ENCODE measurements at regions not wholly inside any gene's neighbourhood (a gene's known extent, or its start where the extent isn't known, plus 50 kb on each side); places are given as distances from the start of the nearest gene placed in this dataset.

GRCh38 chr6:94511502-94512088 lies 1065.7 kb upstream of the MANEA start:
- DNase-seq, result no peak

GRCh38 chr6:94510877-94511276 lies 1066.5 kb upstream of the MANEA start:
- DNase-seq, result no peak

- DNase-seq, result no peak
These were observed 1075.8 kb upstream of the MANEA start for GRCh38 chr6:94501516-94501915.

GRCh38 chr6:94498099-94498498 lies 1078.7 kb upstream of the EPHA7 start:
- no peak for DNase-seq

GRCh38 chr6:94494500-94494899 lies 1075.1 kb upstream of the EPHA7 start:
- DNase-seq, result no peak

- no peak for DNase-seq
These were observed 1068.0 kb upstream of the EPHA7 start for GRCh38 chr6:94487371-94487770.

- peak; percentile 98 for DNase-seq
These were observed 1059.0 kb upstream of the EPHA7 start for GRCh38 chr6:94478133-94479005.

GRCh38 chr6:94468830-94469229 lies 1049.5 kb upstream of the EPHA7 start:
- no peak for DNase-seq

GRCh38 chr6:94464018-94464510 lies 1044.7 kb upstream of the EPHA7 start:
- DNase-seq, result no peak

- DNase-seq, result no peak
These were observed 1043.9 kb upstream of the EPHA7 start for GRCh38 chr6:94463306-94463705.

- no peak for DNase-seq
These were observed 1042.9 kb upstream of the EPHA7 start for GRCh38 chr6:94462231-94462630.

- no peak for DNase-seq
These were observed 1036.9 kb upstream of the EPHA7 start for GRCh38 chr6:94456266-94456665.

- DNase-seq, result no peak
These were observed 1034.9 kb upstream of the EPHA7 start for GRCh38 chr6:94454231-94454630.

GRCh38 chr6:94446120-94446519 lies 1026.8 kb upstream of the EPHA7 start:
- no peak for DNase-seq

GRCh38 chr6:94443701-94444100 lies 1024.3 kb upstream of the EPHA7 start:
- DNase-seq, result no peak

GRCh38 chr6:94424692-94425091 lies 1005.3 kb upstream of the EPHA7 start:
- no peak for DNase-seq

- no peak for DNase-seq
These were observed 998.0 kb upstream of the EPHA7 start for GRCh38 chr6:94417363-94417762.

GRCh38 chr6:94414041-94414440 lies 994.7 kb upstream of the EPHA7 start:
- no peak for DNase-seq

- no peak for DNase-seq
These were observed 982.0 kb upstream of the EPHA7 start for GRCh38 chr6:94401311-94401710.

- DNase-seq, result no peak
These were observed 975.5 kb upstream of the EPHA7 start for GRCh38 chr6:94394822-94395221.

GRCh38 chr6:94389218-94389617 lies 969.9 kb upstream of the EPHA7 start:
- no peak for DNase-seq

GRCh38 chr6:94377835-94378234 lies 958.5 kb upstream of the EPHA7 start:
- DNase-seq, result no peak

GRCh38 chr6:94376876-94377275 lies 957.5 kb upstream of the EPHA7 start:
- no peak for DNase-seq

- DNase-seq, result no peak
These were observed 952.9 kb upstream of the EPHA7 start for GRCh38 chr6:94372229-94372628.
